HEK293 (cell line): ENCODE measurements at regions not wholly inside any gene's neighbourhood (a gene's known extent, or its start where the extent isn't known, plus 50 kb on each side); places are given as distances from the start of the nearest gene placed in this dataset.
A peak's percentile ranks its signal among the peaks of the same experiment; 100 is the strongest.

ENCODE experiments used
- REPIN1 ChIP-seq: fragments of 450-650 bp; formaldehyde crosslinking; IDR thresholded peaks from 2 replicates; pipeline ENCODE4 v1.5.1; 2017; ENCODE audit warnings: missing biosample characterization, missing genetic modification characterization, low read depth
- ZNF211 ChIP-seq: fragments of 450-650 bp; formaldehyde crosslinking; IDR thresholded peaks from 2 replicates; pipeline ENCODE4 v1.5.1; 2016; ENCODE audit warnings: low read depth, missing biosample characterization, missing genetic modification characterization
- ZNF629 ChIP-seq: fragments of 450-650 bp; formaldehyde crosslinking; IDR thresholded peaks from 2 replicates; pipeline ENCODE4 v1.5.1; 2017; ENCODE audit warnings: missing biosample characterization, missing genetic modification characterization
- TF ChIP-seq, protein P1 (sequence below): fragments of 450-650 bp; formaldehyde crosslinking; IDR thresholded peaks from 2 replicates; pipeline ENCODE4 v1.5.1; 2016; ENCODE audit warnings: missing biosample characterization, missing genetic modification characterization
- TF ChIP-seq, protein P2 (sequence below): fragments of 450-650 bp; formaldehyde crosslinking; IDR thresholded peaks from 2 replicates; pipeline ENCODE4 v1.5.1; 2016; ENCODE audit warnings: missing biosample characterization, missing genetic modification characterization
- TF ChIP-seq, protein P3 (sequence below): sonication (generic); formaldehyde crosslinking; IDR thresholded peaks from 2 replicates; pipeline ENCODE4 v1.8.1; 2022; ENCODE audit warnings: mild to moderate bottlenecking, moderate library complexity, missing genetic modification reagents

DNA sequence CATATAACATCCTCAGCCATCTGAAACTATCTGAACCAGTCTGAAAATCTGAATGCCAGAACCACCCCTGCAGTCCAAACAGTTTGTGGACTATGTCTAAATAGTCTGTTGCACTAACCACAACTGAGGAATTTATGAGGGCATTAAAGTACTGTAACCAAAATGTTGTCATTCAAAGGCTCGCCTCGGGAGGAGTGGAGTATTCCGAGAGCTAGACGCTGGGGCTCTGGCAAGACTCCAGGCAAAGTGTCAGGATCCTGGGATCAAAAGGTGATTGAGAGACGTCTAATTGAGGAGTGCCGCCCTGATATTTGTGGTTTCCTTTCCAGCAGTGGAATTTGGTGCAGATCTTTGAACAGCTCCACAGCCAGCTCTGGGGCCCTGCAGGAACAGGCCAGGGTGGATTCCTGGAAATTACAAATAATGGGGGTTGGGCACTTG, 142.9 kb upstream of the MYOCD start:
- TF ChIP-seq, protein P1, sequence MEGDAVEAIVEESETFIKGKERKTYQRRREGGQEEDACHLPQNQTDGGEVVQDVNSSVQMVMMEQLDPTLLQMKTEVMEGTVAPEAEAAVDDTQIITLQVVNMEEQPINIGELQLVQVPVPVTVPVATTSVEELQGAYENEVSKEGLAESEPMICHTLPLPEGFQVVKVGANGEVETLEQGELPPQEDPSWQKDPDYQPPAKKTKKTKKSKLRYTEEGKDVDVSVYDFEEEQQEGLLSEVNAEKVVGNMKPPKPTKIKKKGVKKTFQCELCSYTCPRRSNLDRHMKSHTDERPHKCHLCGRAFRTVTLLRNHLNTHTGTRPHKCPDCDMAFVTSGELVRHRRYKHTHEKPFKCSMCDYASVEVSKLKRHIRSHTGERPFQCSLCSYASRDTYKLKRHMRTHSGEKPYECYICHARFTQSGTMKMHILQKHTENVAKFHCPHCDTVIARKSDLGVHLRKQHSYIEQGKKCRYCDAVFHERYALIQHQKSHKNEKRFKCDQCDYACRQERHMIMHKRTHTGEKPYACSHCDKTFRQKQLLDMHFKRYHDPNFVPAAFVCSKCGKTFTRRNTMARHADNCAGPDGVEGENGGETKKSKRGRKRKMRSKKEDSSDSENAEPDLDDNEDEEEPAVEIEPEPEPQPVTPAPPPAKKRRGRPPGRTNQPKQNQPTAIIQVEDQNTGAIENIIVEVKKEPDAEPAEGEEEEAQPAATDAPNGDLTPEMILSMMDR (tag by site-specific recombination), result no peak
- TF ChIP-seq ZNF211 (tag by site-specific recombination) (no peak), ZNF629 (tag by site-specific recombination) (peak; percentile 59), REPIN1 (tag by site-specific recombination) (no peak)
- TF ChIP-seq, protein P2, sequence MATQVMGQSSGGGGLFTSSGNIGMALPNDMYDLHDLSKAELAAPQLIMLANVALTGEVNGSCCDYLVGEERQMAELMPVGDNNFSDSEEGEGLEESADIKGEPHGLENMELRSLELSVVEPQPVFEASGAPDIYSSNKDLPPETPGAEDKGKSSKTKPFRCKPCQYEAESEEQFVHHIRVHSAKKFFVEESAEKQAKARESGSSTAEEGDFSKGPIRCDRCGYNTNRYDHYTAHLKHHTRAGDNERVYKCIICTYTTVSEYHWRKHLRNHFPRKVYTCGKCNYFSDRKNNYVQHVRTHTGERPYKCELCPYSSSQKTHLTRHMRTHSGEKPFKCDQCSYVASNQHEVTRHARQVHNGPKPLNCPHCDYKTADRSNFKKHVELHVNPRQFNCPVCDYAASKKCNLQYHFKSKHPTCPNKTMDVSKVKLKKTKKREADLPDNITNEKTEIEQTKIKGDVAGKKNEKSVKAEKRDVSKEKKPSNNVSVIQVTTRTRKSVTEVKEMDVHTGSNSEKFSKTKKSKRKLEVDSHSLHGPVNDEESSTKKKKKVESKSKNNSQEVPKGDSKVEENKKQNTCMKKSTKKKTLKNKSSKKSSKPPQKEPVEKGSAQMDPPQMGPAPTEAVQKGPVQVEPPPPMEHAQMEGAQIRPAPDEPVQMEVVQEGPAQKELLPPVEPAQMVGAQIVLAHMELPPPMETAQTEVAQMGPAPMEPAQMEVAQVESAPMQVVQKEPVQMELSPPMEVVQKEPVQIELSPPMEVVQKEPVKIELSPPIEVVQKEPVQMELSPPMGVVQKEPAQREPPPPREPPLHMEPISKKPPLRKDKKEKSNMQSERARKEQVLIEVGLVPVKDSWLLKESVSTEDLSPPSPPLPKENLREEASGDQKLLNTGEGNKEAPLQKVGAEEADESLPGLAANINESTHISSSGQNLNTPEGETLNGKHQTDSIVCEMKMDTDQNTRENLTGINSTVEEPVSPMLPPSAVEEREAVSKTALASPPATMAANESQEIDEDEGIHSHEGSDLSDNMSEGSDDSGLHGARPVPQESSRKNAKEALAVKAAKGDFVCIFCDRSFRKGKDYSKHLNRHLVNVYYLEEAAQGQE (tag by site-specific recombination), result no peak
- TF ChIP-seq, protein P3, sequence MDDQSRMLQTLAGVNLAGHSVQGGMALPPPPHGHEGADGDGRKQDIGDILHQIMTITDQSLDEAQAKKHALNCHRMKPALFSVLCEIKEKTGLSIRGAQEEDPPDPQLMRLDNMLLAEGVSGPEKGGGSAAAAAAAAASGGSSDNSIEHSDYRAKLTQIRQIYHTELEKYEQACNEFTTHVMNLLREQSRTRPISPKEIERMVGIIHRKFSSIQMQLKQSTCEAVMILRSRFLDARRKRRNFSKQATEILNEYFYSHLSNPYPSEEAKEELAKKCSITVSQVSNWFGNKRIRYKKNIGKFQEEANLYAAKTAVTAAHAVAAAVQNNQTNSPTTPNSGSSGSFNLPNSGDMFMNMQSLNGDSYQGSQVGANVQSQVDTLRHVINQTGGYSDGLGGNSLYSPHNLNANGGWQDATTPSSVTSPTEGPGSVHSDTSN (CRISPR knock-in tag), result no peak
